Activated naive CD8-positive, alpha-beta T cell treated with anti-CD3 and anti-CD28 coated beads, Interleukin-2, amount 50 U/mL, for 16 hours (primary cell): ENCODE measurements at regions not wholly inside any gene's neighbourhood (a gene's known extent, or its start where the extent isn't known, plus 50 kb on each side); places are given as distances from the start of the nearest gene placed in this dataset.

Source experiments
- DNase-seq: peaks from one replicate; pipeline ENCODE4 v3.0.0-alpha.2; 2020; ENCODE audit warnings: low read depth, low spot score

DNA sequence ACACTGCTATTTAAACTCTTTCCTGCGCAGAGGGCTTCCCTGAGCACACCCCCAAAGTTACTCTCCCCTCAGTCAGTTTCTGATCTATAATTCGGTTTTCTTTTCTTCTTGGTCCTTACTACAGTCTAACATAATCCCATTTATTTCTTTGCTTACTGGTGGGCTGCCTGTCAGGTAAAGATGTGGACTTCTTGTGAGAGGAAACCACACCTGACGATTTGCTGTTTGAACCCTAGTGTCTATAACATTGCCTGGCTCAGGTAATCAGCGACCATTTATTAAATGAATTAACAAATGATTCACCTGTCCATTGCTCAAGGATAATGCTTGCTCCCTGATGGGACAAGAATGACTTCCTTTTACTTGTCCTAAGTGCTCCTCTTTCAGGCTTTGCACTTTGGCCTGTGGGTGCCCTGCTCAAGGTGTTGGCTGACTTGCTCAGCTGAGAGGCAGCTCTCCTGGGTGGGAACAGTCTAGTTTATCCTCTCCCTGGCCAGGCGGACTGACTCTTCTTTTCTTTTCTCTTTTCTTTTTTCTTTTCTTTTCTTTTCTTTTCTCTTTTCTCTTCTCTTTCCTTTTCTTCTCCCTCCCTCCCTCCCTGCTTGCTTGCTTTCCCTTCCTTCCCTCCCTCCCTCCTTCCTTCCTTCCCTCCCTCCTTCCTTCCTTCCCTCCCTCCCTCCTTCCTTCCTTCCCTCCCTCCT, 233.1 kb downstream of the BCAS1 start:
- DNase-seq = no peak

DNA sequence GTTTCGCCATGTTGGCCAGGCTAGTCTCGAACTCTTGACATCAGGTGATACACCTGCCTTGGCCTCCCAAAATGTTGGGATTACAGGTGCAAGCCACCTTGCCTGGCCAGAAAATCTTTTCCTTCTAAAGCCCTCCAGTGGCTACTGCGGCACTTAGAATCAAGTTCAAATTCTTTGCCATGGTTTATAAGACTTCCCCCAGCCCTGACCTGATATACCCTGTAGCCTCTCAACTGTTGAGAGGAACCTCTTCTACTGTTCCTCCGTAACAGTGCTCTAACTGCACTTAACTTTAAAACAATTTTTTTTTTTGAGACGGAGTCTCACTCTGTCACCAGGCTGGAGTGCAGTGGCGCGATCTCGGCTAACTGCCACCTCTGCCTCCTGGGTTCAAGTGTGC, 235.6 kb downstream of the BCAS1 start:
- no peak for DNase-seq

DNA sequence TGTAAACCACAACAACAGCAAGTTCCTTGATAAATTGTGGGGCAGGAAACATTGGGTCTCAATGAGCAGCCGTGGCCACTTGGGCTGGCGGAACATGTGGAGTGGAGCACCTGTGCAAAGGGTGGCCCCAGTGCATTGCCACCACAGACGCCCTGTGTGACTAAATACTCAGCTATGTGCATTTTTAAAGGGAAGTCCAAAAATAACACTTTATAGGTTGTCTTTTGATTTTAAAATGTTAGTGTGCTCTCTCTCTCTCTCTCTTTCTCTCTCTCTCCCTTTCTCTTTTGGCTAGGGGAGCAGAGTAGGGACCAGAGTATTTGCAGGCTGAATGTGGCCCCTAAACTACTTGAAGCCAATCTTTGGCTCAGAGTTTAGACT, 236.3 kb downstream of the BCAS1 start:
- no peak for DNase-seq

DNA sequence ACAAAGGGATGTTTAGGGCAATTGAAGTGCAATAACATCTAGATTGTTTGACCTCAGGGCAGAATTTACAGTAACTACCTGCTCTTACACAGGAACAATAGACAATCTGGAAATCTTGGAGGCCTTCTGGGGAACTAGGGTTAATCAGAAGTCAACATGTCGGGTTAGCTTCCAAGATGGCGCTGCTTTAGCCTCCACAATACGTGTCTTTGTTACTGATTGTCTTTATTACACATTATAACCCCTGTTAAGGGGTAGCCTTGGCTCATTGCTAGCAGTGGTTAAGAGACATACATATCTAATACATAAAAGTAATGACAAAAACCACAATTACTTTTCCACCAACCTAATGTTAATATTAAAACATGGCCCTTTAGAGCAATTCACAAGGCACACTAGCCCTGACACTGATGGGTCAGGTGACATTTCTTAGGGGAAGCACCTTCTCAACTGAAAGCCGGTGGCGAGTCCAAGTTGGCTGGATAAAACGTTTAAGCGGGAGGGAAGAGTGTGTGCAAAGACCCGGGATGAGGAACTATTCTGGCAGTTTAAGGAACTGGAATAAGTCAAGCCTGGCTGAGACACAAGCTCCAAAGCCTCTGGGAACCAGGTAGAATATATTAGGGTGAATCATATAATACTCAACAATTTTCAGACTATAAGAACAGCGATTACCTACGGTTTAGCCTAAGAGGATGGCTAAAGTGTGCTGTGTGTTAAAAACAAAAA, 236.9 kb downstream of the BCAS1 start:
- no peak for DNase-seq

DNA sequence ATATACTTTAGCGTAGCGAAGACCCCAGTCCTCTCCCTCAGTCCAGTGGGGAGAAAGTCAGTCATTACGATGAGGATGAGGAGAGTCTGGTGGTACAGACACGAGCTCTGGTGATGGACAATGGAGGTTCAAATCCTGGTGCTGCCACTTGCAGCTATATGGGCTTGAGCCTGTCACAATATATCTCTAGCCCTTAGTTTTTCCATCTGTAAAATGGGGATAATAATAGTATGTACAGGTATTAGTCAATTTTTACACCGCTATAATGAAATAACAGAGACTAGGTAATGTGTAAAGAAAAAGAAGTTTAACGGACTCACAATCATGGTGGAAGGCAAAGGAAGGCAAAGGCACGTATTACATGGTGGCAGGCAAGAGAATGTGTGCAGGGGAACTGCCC, 237.9 kb downstream of the BCAS1 start:
- DNase-seq = no peak

DNA sequence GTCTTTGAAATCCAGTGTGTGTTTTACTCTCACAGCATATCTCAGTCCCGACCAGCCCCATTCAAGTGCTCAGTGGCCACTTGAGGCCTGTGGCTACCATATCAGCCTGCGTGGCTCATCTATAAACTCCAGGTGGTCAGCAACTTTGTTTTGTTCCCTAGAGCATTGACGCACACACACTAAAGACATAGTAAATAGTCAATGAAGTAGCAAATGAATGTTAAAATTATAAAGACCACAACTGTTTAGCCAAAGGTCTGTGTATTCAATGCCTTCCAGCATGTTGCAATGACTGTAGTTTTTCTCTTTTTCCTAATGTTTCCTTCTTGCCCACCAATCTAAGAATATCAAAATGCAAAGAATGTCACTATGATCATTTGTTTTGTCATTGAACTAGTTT, 238.2 kb upstream of the ZNF217 start:
- no peak for DNase-seq

DNA sequence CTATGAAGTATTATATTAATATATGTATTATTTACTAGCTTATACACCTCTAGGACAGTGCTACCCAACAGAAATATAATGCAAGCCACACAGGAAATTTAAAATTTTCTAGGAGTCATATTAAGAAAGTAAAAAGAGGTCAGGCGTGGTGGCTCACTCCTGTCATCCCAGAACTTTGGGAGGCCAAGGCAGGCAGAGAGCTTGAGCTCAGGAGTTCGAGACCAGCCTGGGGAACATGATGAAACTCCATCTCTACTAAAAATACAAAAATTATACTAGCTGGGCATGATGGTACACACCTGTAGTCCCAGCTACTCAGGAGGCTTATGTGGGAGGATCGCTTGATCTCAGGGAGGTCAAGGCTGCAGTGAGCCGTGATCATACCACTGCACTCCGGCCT, 237.6 kb upstream of the ZNF217 start:
- DNase-seq = no peak

DNA sequence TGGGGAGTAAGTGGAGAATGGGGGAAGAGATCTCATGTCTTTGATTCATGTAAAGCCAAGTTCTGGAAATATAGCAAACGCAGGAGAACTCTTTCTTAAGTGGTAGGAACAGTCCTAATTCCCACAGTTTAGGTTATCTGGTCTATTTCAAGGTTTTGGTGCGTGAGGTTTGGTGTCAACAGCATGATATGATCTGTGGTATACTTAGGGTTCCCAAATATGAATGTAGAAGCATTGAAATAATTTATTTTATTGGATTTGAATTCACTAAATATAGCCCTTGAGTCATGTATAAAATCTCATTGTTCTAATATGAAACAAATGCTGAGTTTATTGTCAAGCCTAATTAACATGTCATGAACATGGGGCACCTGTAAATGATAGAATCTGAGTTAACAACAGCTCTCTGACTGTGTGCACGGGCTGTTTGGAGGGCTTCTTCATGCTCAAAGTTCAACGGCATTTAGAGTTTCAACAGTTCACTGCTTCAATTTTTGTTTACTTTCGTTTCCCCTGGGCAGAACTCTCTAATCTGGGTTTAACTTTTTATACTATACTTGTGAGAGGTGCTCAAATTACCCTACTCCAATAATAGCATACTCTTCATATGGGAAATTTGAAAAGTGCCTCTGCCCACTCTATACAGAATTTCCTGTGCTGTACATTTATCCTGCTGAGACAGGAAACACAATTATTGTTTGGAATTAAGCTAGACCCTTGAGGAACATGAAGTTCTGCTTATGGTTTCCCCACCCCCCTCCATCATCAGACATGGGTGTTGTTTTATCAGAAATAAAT, 236.3 kb upstream of the ZNF217 start:
- no peak for DNase-seq

DNA sequence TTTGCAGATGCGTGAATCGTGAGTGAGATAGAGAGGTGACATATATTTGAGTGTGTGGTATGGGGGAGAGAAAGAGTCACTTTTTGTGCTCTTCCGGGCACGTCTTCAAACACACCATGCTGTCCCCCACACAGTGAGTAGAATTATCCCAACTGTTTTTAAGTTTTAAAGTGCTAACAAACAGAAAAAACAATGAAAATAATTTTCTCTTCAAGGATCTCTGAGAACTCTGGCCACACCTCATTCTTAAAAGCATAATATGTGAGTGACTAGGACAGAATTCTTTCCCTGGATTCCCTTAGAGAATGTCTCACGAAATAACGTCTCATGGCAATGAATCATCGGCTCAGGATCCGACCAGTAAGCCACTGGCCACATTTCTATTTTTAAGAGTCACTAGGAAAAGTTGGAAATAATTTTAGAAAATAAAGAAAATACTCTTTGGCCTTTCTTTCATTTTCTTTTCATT, 235.7 kb upstream of the ZNF217 start:
- no peak for DNase-seq

DNA sequence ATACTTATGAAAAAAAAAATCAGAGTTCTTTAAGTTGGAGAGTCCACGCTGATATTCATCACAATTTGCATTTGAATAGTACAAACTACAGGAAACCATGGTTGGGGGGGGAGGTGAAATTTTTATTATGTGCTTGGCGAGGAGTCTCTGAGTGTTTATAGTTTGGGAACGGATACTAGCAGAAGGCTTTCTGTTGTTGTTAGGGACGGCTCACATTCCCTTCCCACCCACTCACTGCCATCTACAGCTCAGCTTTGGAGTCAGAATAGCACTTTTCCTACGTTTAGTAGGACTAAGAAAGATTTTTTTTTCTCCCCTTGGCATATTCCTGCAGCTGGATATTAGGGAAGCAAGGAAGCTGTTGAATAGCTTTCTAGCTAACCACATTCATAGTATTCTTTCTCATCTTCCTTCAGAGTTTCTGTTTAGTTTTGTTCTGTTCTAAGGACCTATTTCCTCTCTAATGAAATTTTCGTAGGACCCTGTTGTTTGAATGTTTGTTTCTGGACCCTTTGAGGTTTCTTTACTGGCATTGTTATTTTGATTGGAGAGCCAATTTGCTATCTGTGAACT, 235.1 kb upstream of the ZNF217 start:
- DNase-seq = no peak

DNA sequence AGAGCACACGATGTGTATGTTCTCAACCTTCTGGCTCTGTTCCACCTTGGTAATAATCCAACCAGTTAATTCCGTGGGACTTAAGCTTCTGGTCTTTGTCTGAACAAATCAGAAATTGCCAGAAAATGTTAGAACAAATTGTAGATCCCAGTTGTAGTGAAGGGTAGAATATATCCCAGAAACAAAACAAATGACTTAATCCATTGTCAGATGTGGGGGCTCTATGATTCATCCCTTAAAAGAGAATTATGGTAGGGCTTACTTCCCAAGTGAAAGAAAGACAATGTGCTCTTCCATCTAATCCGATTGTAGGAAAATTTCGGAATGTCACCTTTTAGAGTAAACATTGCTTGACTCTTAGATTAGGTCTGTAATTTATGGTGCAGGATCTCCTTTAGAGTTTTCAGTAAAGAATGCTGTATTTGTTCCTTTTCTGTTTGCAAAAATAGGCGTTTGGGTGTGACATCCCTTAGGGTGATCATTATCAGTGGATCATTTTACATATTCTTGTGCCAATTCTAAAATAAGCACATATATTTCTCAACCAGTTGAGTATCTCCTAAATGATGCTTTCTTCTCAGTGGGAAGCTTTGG, 234.5 kb upstream of the ZNF217 start:
- no peak for DNase-seq

DNA sequence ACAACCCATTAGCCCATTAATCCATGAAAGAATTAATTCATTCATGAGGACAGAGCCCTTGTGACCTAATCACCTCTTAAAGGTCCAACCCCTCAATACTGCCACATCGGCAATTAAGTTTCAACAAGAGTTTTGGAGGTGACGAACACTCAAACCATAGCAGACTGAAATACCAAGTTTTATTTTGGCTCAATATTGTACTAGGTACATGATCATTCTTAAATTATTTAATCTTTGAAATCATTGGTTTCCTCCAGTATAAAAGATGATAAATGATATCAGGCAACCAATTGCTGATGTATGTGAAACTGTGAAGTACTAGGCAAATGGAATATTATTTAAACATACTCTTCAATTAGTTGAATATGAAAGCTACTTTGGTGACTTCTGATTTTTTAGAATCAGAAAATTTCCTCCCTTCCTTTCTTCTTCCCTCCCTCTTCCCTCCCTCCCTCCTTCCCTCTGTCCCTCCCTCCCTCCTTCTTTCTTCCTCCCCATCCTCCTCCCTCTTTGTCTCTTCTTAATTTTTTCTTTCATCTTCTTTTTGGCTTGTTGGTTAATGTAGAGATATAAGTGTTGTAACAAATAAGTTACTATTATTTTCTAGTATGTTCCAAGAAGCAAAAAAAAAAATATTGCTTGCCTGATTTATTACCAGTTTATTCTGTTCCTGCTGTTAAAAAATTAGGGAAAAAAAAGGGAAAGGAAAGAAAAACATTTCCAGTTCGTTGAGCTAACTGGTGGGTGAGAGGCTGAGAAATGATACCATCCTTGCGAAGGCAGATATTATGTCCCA, 233.9 kb upstream of the ZNF217 start:
- no peak for DNase-seq

DNA sequence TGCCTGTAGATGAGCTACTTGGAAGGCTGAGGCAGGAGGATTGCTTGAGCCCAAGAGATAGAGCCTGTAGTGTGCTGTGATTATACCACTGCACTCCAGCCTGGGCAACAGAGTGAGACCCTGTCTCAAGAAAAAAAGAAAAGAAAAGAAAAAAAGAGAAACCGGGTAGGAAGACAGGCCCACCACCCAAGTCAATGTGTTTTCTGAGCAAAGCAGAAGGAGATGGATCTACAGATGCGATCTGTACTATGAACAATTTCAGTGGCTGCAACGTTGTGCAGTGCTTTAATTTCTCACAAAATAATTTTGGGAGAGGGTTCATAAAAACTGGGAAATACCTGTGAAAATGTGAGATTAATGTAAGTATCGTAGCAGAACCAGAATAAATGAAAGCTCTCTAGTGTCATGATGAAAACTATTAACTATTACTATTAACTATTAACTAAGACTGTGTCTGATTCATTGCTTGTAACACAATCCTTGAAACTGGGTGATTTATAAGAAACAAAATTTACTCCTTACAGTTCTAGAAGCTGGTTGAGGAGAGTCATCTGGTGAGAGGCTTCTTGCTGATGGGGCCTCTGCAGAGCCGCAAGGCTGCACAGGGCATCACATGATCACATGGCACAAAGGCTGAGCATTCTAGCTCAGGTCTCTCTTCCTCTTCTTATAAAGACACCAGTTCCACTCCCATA, 233.1 kb upstream of the ZNF217 start:
- no peak for DNase-seq

DNA sequence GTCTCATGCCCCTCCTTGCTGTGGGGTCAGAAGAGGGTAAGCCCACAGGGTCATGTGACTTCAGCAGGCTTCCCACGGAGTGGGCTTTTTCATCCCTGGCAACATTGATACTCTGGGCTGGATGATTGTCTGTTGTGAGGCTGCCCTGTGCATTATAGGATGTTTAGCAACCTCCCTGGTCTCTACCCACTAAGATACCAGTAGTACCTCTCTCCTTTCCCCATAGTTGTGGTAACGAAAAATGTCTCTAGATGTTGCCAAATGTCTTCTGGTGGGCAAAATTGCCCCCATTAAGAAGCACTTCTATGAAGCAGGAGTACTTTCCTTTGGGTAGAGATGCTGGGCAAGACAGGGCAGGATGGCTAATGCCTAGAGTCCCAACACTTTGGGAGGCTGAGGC, 232.5 kb upstream of the ZNF217 start:
- no peak for DNase-seq

DNA sequence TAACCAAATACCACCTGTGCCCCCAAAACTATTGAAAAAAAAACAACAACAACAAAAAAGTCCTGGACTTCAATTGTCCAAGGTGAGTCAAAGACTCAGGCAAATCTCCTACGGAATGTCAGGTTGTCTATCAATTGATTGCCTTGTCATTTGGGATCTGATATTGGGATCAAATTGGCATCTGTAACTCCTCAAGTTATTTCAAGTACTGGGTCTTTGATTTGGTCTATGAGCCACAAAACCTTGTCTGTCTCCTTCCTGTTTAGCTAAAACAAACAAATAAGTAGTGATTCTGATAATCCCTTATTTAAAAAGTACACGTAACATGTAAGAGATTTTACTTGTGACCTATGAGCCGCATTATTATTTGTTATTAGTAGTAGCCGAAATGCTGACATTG, 231.6 kb upstream of the ZNF217 start:
- no peak for DNase-seq

DNA sequence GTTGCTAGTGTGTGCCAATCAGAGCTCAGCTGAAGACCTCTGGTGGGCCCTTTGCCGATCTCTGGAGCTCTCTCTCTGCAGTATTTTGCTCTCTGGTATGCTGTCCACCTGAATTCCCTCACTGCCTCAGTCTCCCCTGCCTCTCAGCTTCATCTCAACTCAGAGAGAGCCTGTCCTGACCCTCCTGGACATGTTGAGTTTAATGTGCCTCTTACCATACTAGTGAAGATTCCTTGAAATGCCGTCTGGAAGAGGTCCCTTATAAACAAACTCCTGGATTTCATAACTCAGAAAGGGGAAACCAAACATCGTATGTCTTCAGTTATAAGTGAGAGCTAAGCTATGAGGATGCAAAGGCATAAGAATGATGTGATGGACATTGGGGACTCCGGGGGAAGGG, 231.1 kb upstream of the ZNF217 start:
- no peak for DNase-seq

DNA sequence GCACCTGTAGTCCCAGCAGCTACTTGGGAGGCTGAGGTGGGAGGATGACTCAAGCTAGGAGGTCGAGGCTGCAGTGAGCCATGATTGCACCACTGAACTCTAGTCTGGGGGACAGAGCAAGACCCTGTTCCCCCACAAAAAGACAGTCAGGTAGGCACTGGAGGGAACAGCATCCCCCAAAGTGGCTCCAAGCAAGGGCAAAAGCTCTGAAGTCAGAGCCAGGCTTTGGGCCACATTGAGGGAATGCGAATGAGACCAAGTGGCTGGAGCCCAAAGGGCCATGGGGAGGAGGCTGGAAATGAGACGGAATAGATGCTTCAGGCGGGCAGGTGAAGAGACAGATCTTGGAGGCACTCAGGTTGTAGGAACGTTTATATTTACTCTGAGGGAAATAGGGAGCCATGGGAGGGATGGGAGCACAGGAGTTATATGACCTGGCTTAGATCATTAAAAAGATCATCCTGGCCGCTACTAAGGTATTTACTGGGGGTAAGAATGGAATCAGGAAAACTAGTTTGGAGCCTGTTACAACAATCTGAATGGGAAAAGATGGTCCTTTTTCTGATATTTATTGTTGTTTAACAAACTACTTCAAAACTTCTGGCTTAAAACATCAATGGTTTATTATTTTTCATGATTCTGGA, 229.6 kb upstream of the ZNF217 start:
- no peak for DNase-seq

DNA sequence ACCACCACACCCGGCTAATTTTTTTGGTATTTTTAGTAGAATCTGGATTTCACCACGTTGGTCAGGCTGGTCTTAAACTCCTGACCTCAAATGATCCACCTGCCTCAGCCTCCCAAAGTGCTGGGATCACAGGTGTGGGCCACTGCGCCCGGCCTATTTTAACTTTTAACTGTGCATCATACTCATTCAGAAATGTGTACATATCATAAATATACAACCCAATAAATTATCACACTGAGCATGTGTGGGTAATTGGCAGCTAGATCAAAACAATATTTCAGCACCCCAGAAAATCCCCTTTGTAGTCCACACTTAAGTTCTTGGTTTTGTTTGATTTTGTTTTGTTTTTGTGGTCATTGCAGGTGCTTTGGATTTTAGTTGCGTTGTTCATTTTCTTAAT, 228.9 kb upstream of the ZNF217 start:
- no peak for DNase-seq

DNA sequence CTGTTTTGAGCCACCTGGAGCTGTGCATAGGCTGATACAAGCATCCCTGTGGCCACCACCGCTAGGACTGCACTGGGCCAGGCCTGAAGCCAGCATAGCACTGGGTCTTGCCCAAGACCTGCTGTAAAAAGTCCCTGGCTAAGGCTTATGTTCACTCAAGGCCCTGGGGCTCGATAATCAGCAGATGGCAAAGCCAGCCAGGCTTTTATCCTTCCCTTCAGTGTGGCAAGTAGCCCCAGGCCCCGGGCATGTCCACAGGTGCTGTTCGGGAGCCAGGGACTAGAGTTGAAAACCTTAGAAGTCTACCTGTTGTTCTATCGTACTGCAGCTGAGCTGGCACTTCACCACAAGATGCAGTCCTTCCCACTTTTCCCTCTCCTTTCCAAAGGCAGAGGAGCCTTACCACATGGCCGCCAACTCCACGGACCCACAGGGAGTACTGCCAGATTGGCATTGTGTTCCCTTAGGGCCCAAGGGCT, 226.4 kb upstream of the ZNF217 start:
- no peak for DNase-seq
